NCI-H446 (cell line): ENCODE measurements at regions not wholly inside any gene's neighbourhood (a gene's known extent, or its start where the extent isn't known, plus 50 kb on each side); places are given as distances from the start of the nearest gene placed in this dataset.
"Not testable (repeated sequence)": the region's sequence is repeated elsewhere in the genome, so short reads cannot be mapped to it uniquely, and the experiment has no call there.

Experiments
- DNase-seq, 2 experiments: peaks; one replicate each; lab custom pipeline; 2025; lab: John Stamatoyannopoulos, UW

DNA sequence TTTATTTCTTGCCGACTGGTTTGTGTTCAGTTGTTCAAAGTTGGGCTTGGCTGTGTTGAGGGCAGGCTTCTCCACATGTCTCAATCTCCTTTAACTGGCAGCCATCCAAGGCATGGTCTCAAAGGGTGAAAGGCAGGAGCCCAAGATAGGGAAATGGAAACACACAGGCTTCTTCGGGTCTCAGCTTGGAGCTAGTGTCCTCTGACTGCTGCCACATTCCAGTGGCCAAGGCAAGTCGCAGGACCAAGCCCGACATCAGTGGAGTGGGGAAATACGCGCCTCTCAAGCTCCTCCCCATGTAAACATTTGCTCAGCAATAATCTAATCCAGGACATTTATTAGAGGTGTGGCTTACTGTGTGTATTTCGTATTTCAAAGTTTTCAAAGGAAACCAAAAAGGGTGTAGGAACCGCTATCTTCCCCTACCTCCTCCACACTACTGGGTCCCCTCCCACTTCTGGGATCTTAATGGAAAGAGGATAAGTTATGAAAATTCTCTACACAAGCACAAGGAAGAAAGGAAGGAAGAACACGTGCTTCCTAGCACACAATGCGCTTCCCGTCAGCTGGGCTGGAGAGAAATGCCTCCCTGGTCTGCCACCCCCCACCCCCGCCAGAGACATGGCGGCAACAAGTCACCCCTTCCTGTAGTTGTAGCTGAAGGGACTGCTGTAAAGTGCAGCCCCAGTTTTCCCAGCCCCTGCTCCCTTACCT is 181.7 kb downstream of the FAM43A start:
- no peak for DNase-seq

DNA sequence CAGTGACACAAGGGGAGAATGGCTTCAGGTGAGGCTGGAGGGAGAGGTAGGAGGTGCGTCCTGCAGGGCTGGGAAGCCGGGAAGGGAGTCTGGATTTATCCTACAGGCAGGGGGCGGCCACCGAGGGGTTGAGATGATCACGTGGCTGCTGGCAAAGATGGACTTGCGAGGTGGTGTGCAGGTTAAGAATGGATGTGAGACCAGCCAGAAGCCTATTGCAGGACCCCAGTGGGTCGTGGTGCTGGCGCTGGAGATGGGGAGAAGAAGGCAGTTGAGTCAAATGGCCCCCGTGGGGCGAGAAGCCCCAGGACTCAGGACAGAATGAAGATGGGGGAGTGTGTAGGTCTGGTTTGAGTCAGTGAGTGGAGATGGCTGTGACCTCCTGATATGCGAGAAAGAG is 183.1 kb downstream of the FAM43A start:
- no peak for DNase-seq

DNA sequence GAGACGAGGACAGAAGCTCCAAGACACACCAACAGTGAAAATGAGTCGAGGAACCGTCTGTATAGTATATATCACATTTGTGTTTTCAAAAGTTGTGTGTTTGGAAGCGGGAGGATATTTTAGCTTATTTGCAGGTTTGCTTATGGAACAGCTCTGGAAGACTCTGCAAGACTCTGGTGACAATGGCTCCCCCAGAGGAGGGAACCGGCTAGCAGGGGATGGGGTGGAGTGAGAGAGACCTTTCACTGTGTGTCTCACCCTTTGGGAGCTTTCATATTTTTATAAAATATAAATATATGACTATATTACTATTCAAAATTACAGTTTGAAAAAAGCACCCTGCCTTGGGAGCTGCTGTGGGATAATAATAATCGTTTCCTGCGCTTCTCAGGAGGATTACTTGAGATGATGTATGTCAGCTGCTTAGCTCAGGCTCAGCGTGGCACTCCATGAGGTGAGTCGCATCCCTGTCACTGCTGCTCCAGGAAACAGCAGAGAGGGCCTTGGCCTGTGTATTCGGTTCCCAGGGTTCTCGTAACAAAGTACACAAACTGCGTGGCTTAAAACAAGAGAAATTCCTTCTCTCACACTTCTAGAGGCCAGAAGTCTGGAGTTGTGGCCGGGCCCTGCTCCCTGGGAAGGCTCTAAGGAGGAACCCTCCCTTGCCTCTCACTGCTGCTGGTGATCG is 183.9 kb downstream of the FAM43A start:
- no peak for DNase-seq

DNA sequence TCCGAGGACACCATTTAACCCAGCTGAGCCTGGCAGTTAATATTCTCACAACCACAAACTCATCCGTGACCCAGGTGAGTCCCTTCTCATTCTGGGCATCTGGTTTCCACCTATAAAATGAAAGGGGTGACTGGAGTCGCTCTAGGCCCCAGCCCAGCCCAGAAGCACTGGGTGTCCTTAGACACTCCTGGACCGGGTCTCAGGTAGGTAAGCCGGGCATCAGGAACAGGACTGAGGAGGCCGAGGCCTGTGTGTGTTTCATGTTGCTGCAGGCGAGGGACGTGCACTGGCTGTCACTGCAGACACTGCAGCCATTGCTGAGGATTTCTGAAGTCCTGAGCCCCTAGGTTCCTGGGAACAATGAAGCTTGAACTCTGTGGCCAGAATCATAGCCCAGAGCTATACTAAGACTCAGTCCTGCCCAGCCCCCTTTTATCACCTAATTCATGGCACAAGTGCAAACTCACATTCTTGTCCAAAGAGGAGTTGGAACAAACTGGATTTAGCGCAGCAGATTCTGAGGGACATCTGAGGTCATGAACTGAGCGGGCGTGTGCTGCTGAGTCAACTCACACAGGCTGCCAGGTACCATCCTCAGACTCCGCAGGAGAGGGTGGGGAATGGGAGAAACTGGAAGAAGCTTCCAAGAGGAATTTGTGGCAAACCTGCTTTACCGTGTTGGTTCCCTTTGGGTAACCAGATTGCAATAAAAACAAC is 184.9 kb downstream of the FAM43A start:
- DNase-seq = peak in 1 of 2 experiments; percentile 50

DNA sequence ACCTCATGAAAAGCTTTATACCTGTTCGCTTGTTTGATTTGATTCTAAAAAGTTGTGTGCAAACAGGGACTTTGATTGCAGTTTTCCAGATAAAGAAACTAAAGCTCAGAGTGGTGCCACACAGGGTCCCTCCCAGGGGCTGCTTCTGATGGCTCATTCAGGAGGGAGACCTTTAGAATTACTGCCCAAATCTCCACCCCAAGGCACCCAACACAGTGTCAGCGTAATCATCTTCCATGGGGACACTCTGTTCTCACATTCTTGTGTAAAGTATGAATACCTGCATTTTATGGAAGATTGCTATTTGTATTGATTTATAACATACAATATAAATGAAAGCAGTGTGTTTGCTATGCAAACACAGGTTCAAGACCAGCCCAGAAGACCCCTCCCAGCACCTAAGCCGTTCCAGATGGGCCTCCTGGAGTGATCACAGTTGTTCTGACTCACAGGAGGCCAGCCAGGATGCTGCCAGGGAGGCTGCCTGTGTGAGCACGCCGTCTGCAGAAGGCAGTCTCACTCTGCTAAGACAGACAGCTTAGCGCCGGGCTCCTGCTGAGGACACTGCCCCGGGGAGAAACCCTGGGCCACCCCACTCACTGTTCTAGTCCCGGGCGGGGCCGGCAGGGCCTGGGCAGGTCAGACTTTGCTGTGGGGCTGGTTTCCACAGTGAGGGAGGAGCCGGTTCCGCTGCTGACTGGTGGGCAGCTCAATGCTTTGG is 185.6 kb downstream of the FAM43A start:
- peak; percentile 50 to 91 for DNase-seq

DNA sequence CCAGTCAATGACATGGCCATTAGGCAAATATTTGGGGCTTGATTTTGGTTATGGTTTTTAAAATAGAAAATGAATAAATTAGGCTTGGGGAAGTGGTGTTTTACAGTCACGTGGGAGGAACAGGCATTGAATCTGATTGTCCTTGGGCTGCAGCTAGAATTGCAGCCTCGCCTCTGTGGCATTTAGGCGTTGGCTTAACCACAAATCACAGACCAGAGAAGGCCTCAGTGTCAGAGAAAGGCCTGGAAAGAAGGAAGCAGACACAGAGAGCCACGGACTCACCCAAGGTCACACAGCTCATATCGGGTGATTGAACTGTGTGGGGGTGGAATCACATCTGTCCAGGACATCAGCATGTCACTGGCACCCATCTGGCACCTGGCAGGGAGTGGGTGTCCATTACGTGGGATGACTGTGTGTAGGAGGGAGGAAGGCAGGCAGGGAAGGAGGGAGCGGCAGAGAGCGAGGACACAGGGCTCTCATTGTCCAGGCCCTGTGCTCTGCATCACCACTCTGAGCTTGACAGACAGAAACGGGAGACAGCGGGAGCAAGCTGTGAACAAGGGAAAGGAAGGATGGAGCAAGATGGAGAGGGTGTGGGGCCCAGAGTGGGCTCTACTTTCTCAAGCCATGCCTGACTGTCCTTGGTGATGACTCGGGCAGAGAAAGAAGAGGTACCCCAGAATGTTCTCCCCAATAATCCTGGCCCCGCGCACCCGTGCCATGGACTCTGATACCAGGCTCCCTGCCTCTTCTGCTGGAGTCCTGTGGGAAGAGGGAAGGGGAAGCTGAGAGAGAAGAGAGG is 186.4 kb downstream of the FAM43A start:
- peak in 1 of 2 experiments; percentile 12 for DNase-seq

DNA sequence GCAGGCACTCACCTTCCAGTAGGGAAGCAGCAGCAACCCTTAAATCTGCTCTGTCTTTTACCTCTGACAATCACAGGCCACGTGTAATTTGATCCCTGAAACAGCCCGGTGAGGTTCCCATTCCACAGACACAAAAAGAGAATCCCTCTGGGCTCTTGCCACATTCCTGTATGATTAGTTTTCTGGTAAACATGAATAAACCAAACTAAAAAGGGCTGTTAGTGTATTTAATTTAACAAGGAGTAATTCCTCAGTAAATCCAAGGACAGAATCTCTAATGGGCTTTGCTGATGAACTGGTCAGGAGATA is 186.9 kb downstream of the FAM43A start:
- no peak for DNase-seq

DNA sequence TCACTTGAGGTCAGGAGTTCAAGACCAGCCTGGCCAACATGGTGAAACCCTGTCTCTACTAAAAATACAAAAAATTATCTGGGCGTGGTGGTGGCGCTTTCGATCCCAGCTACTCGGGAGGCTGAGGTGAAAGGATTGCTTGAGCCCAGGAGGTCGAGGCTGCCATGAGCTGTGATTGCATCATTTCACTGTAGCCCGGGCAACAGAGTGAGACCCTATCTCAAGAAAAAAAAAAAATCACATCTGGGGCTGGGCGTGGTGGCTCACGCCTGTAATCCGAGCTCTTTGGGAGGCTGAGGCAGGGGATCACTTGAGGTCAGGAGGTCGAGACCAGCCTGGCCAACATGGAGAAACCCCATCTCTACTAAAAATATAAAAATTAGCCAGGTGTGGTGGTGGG is 187.8 kb downstream of the FAM43A start:
- DNase-seq = not testable (repeated sequence)

DNA sequence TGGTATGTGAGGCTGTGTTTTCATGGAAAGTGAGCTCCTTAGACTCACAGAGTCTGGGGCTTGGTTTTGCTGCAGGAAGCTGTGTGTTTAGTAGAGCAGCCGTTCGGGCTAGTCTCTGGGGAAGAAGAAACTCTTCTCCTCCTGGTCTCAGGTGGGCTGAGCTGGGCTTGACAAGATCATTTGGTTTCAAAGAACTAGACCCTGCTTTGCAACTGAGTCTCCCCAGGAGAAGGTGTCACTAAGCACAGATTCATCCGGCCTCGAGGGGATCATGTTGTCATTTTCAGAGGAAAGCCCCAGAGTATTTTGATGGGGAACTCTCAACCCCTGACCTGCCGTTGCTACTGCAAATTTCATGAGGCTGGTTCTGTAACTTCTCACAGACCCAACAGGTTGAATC is 188.5 kb downstream of the FAM43A start:
- no peak for DNase-seq

DNA sequence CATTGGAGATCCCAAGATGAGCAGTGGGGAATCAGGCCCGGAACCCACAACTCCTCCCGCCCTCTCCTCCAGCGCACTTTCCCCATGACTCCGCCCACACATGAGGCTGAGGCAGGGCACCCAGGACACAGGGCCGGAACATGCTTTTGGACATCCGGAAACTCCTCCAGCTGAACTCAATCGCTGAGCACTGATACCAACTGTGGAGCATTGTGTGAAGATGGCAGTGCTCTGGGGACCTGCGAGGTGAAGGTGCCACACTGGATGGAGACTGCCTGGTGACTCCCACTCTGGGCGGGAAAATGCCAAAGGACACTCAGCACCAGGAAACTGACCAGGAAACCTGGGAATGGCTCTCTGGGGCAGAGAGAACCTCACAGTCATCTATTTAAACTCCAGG is 189.1 kb downstream of the FAM43A start:
- DNase-seq = no peak

DNA sequence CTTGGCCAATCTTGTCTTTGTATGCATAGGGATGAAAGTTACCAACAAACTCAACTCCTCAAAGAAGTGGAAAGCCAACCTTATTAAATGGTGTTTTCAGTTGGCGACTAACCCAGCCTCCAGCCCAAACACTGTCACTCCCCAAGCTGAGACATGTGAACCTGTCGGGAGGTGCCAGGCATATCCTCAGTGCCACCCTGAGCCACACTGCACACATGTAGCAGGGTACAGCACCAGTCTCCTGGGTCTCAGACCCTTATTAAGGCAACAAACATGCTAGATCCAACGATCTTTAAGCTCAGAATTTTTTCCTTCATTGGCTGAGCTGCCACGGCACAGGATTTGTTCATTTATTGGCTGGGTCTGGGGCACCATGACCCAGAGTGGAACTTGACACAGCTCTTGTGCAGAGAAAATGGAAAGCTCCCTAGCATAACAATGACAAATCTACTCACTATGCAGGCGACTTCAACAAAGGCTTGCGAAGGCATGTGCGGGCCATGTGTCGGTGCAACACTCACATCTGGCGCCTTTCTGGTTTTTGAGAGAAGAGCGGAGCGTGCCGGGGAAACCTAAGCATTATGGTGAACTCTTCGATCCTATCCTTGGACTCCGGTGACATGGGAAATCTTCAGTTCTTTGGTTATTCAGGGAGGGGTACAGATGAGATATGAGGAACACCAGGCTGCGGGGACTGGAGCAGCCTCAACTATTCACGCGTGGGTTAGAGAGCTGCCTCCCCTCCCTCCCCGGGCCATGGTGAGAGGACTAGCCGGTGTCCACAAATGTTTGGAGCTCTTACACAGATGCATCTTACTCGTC is 190.1 kb downstream of the FAM43A start:
- no peak for DNase-seq

DNA sequence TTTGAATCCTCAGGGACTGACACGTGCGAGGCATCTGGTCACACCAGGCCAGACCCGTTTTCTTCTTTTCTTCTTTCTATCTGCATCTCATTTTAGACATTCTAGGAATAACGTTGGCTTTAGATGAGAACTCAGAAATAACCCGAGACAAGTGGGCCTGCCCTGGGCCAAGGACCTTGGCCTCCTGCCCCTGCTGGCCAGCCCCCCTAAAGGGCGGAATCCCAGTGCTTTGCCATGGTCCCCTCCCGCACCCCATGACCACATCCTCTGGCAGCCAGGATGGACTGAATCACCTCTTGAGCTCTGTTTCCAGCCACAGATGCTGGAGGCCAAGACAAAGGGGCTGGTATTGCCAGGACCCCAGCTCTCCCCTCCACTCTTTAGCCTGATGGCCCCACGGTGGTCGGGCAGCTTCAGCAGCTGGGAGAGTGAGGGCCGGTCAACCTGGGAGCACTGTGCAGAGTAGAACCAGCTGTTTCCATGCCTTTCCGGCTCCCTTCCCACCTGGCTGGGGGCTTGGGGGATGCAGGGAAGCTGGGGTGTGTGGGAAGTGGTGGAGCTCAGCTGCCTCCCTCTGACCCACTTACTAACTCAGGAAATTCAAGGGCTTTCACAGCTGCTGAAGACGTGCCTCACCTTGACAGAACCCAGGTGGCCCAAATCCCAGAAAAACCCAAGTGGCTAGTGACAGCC is 190.9 kb downstream of the FAM43A start:
- DNase-seq = no peak

DNA sequence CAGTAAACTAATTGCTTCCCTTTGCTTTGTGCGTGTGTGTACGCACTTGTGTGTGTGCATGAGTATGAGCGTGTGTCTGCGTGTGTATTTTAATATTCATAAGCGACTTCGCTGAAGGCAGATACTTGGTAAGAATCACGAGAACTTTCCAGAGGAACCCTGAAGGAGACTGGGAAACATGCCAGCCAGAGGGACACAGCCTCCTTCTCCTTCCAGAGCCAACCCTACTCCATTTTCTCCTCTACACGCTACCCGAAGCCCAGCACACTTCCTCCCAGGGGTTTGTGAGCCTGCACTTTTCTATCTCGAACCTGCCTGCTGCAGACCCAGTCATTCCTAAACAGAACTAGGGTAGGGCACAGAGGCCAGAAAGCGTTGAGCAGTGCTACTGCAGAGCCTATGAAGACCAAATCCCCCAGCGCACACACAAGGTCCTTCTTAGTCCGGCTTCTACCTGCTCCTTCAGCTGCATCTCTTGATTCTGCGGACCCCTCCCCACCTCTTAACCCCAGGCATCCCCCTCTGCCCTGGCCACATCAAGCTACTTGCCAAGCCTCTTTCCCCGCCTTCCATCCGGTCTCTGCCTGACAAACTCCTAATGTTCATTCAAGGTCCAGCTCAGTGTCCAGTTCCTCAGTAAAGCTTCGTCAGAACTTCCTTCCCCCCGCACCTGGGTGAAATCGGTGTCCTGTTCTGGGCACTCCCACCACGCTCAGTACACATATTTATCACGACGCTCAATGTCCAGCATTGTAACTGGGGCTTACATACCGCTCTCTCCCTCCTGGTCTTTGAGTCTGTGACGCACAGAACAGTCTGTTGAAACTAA is 191.8 kb downstream of the FAM43A start:
- no peak for DNase-seq

DNA sequence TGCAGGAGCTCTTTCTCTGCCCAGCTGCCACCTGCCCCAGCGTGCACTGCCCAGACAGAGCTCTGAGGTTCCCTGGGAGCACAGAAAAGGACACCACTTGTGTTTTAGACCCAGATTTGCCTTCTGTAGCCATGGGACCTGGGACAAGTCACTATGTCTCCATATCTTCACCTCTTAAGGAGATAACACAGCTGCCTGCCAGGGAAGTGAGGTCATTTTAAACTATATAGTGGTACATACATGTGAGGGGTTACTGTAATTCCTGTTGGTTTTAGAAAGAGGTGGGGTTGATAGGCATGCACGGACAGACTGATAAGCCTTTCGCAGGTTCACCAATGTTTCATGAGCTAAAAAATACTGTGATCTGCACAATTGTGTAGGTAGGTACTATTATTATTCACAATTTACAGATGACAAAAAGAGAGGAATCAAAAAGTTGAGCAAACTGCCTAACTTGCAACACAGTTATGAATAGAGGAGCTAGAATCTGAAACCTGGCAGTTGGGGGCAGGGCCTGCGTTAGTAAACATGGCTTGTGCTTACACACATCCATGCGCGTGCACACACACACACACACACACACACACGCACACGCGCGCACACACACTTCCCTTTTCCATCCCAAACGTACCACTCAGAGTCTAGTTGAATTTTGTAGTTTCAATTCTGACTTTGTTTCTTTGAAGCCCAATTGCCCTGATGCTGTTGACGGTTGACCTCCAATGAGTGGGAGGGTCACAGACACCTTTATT is 193.6 kb downstream of the FAM43A start:
- DNase-seq = no peak

DNA sequence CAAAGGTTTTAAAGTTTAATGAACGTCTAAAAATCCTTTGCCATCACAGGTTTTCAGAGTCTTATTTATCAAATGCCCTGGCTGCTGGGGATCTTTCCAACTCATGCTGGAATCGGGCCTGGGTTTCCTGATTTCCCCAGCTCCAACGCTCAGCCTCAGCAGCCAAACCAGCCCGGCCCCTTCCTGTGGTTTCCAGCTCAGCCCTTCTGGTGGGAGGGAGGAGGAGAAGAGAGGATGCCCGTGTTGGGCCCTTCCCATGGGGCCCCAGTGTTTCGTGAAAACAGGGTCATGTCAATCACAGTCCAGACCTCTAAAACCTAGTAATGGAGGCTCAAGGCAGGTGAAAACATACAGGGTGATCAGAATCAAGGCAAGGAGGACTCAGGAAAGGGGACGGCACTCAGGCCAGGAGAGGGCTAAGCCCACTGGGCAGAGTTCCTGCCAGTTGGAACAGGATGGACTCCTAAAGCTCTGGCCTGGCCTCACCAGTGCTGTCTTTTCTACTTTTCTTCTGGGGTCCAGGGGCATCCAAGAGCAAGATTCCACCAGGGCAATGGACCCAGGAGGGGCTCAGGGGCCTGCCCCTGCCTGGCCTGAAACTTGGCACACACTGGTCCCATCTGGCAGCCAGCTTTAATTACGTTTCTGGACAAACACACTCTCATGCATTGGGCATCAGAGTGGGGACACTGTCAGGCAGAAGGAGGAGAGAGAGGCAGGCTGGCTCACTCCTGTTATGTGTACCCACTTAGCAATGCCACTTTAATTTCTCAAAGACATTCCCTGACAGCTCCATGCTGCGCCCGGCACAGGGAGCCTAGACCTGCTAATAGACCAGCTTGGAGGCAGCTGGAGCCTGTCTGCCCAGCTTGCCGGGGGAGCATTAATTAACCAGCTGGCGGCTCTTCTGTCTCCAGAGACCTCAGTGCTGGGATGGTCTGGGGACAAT is 194.6 kb downstream of the FAM43A start:
- DNase-seq = peak; percentile 83 to 92

DNA sequence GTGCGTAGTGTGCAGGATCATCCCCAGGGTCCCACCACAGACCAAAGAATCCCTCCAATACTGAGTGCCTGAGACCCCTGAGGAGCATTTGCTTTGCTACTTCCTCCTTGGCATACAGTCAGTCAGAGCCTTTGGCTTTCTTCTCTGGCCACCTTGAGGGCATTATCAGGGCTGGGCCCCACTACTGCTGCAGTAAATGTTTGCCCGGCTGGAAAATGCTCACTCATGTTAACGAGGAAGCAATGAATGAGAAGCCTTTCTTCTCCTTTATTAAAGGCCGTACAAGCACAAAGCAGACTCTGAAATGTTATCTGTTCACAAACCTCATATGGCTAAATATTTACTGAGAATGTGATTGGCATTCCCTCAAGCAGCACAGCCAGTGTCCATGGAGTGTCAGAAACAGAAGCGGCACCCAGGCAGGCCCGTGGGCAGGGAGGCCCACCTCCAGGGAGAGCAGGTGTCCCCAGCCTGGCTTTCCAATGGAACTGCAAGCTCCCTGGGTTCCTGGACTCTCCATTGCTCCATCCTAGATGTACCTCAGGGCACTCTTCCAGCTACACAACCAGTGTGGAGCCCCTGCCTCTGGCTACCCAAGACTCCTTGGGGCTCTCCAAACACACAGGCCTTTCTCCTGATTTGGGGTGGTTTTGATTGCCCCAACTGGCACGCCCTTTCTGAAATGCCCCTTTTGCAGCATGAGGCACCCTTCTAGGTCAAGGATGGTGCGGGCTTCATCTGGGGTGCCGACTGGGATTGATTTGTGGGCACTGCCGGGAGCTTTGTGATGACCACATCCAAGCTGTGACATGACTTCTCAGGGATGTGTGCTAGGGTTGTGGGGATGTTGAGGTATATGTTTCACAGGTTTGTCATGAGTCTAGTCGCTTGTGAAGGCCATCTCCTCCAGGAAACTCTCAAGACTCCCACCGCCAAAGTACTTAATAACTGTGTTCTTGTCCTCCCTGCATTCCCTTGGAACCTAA is 195.6 kb downstream of the FAM43A start:
- DNase-seq = no peak
